ENCODE measurements at regions not wholly inside any gene's neighbourhood (a gene's known extent, or its start where the extent isn't known, plus 50 kb on each side); places are given as distances from the start of the nearest gene placed in this dataset.

DNA sequence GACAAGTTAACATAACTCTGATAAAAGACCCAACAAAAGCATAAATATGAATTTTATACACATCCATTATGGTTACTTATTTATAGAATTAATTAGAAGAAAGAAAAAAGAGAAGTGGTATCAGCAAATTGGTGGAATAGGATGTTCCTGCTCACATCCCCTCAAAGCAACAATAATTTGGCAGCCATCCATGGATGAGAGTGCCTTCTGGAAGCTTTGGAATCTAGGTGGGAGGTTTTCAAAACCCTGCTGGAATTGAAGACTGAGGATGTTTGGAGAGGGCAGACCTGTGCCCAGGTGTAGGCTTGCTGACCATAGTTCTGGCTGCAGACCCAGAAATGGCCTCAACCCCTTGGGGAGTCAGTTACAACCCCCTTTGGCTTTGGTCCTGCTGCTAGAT is 91.2 kb downstream of the EDEM1 start:
- TF ChIP-seq CTCF (conservative IDR thresholded peaks at IDR 0.05) (no peak), ZFX (IDR thresholded peaks at IDR 0.05) (no peak)
- no peak overlapping the region for H3K27ac ChIP-seq

DNA sequence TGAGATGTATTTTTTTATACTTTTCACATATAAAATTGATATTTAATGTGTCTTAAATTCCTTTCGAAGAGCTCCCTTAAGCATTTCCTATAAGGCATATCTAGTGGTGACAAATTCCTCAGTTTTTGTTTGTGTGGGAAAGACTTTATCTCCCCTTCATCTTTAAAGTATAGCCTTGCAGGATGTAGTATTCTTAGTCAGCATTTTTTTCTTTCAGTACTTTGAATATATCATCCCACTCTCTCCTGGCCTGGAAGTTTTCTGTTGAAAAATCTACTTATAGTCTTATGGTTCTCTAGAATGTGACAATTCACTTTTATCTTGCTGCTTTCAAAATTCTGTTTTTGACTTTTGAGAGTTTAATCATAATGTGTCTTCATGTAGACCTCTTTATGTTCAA is 95.2 kb downstream of the EDEM1 start:
- TF ChIP-seq CTCF (conservative IDR thresholded peaks at IDR 0.05) (no peak), ZFX (IDR thresholded peaks at IDR 0.05) (no peak)
- H3K27ac ChIP-seq, result no peak overlapping the region

DNA sequence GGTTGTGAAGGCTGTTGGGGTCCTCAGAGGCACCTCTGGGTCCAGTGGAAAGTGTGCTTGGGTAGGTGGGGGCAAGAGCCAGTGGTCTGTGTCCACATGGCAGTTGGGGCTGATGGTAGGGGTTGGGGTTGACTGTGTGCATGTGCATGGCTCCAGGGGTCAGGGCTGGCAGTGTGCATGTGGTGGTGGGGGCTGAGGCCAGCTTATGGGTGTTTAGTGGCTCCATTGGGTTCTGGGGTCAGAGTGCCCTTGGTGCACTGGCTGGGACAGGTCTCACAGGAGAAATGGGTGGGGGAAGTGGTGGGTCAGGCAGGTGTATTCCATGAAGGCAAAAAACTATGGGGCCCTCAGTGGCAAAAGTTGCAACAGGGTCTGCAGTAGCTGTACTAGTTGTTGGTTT is 97.9 kb downstream of the EDEM1 start:
- TF ChIP-seq ZFX (IDR thresholded peaks at IDR 0.05) (no peak), CTCF (conservative IDR thresholded peaks at IDR 0.05) (no peak)
- H3K27ac ChIP-seq, result no peak overlapping the region

GRCh38 chr3:5290915-5291314 is 103.4 kb downstream of the EDEM1 start:
- TF ChIP-seq CTCF (conservative IDR thresholded peaks at IDR 0.05) (no peak), ZFX (IDR thresholded peaks at IDR 0.05) (no peak)
- H3K27ac ChIP-seq, result no peak overlapping the region

- TF ChIP-seq CTCF (conservative IDR thresholded peaks at IDR 0.05) (no peak), ZFX (IDR thresholded peaks at IDR 0.05) (no peak)
- no peak overlapping the region for H3K27ac ChIP-seq
Observed at GRCh38 chr3:5292512-5292911, 105.0 kb downstream of the EDEM1 start.

GRCh38 chr3:5293207-5293606 is 105.7 kb downstream of the EDEM1 start:
- TF ChIP-seq CTCF (conservative IDR thresholded peaks at IDR 0.05), result no peak
- H3K27ac ChIP-seq, result no peak overlapping the region

DNA sequence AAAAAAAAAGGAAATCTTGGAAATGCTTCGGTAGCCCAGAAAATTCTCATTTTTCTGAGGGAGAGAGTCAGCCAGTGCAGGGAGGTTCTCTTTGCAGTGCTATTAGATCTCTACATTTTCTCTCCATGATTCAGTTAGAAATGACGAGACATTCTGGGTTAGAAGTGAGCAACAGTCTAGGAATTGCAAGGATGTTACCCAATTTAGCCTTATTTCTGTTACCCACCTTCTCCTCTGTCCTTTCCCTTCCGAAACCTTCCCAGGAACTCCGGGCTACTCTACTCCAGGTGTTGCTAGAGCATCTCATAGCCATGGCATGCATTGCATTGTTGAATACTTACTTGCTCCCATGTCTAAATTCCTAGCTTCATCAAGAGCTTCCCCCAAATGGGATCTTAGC is 106.8 kb downstream of the EDEM1 start:
- TF ChIP-seq CTCF (conservative IDR thresholded peaks at IDR 0.05), result no peak
- no peak for TF ChIP-seq ZFX (IDR thresholded peaks at IDR 0.05)

More for the DNA sequence above, 106.8 kb downstream of the EDEM1 start:
- H3K27ac ChIP-seq, result no peak overlapping the region
